Caco-2 (cell line): ENCODE measurements at regions not wholly inside any gene's neighbourhood (a gene's known extent, or its start where the extent isn't known, plus 50 kb on each side); places are given as distances from the start of the nearest gene placed in this dataset.
"Not testable (repeated sequence)": the region's sequence is repeated elsewhere in the genome, so short reads cannot be mapped to it uniquely, and the experiment has no call there.

Experiments used
- BruUV-seq: library from RNA; stranded (reverse); fragments of 400-500 nt; replicated peaks from 2 replicates; lab custom pipeline; 2021; lab: Mats Ljungman, UMichigan
- CTCF ChIA-PET: fragments of 300-600 bp; sonication (Branson Sonifier 250); formaldehyde crosslinking; loops from one replicate; lab custom pipeline; 2022; ENCODE audit warnings: antibody characterized with exemption; lab: Charles Lee
- POLR2A ChIA-PET: fragments of 300-600 bp; sonication (Branson Sonifier 250); formaldehyde crosslinking; loops from one replicate; lab custom pipeline; 2022; ENCODE audit warnings: antibody characterized with exemption; lab: Charles Lee
- DNase-seq, 2 experiments: peaks; one replicate each; pipeline versions ENCODE4 v3.0.0 to v3.0.0-alpha.2; 2020 to 2022
- H3K27me3 ChIP-seq: replicated peaks from 2 replicates; pipeline ENCODE4 v1.6.0; 2011; ENCODE audit warnings: low read length; ENCODE audit not compliant: control insufficient read depth, insufficient read depth
- H3K36me3 ChIP-seq: 2 replicates; pipeline ENCODE4 v1.5.1; 2011; ENCODE audit warnings: low read length; ENCODE audit not compliant: control insufficient read depth, insufficient read depth
- H3K4me1 ChIP-seq: fragments of 250-450 bp; sonication (Bioruptor Pico); 2 replicates; pipeline ENCODE4 v1.5.1; 2020; ENCODE audit warnings: mild to moderate bottlenecking
- H3K4me3 ChIP-seq: 2 replicates; pipeline ENCODE4 v1.5.1; 2011; ENCODE audit warnings: low read depth, mild to moderate bottlenecking, control low read depth, low read length
- H3K9me3 ChIP-seq: fragments of 250-450 bp; sonication (Bioruptor Pico); 2 replicates; pipeline ENCODE4 v1.5.1; 2020; ENCODE audit warnings: mild to moderate bottlenecking, moderate library complexity
- H3K27ac Mint-ChIP-seq: one replicate; pipeline ENCODE4 v1.8.0; 2022; ENCODE audit warnings: mixed read lengths; ENCODE audit not compliant: unreplicated experiment
- H3K27me3 Mint-ChIP-seq: one replicate; pipeline ENCODE4 v1.8.0; 2022; ENCODE audit warnings: mixed read lengths; ENCODE audit not compliant: insufficient read depth, unreplicated experiment
- H3K36me3 Mint-ChIP-seq: one replicate; pipeline ENCODE4 v1.8.0; 2022; ENCODE audit warnings: mild to moderate bottlenecking, mixed read lengths; ENCODE audit not compliant: insufficient read depth, unreplicated experiment
- H3K4me1 Mint-ChIP-seq: one replicate; pipeline ENCODE4 v1.8.0; 2022; ENCODE audit warnings: low read depth, mixed read lengths; ENCODE audit not compliant: unreplicated experiment
- H3K4me3 Mint-ChIP-seq: one replicate; pipeline ENCODE4 v1.8.0; 2022; ENCODE audit warnings: mild to moderate bottlenecking, moderate library complexity, mixed read lengths; ENCODE audit not compliant: unreplicated experiment
- H3K9me3 Mint-ChIP-seq: one replicate; pipeline ENCODE4 v1.8.0; 2022; ENCODE audit warnings: mixed read lengths; ENCODE audit not compliant: unreplicated experiment
- CTCF ChIP-seq, 2 experiments: fragments of 200-600 bp in 1 of 2; IDR thresholded peaks; 1 replicate in 1 of 2; 2 replicates in 1 of 2; pipeline versions ENCODE4 v1.5.1 to v1.8.0; 2011 to 2022; ENCODE audit warnings: antibody characterized with exemption in 1 of 2, control low read depth in 1 of 2, inconsistent platforms in 1 of 2, low read depth in 1 of 2, low read length in 1 of 2, mild to moderate bottlenecking in 1 of 2, moderate library complexity in 1 of 2; ENCODE audit not compliant: insufficient read depth in 1 of 2, severe bottlenecking in 1 of 2, unreplicated experiment in 1 of 2
- intact Hi-C: fragments of 100-400 bp; cut with micrococcal nuclease; formaldehyde crosslinking; loops from one replicate; pipeline ENCODE4 v1.10.0; 2022; ENCODE audit not compliant: unreplicated experiment

- TF ChIP-seq CTCF (IDR thresholded peaks at IDR 0.05; ENCODE audit: insufficient read depth in 1 of 2, low read depth in 1 of 2, low read length in 1 of 2, severe bottlenecking in 1 of 2, unreplicated experiment in 1 of 2), result no peak
- Histone ChIP-seq H3K36me3 (no peaks in the 10 kb centered on the region), H3K4me1 (no peaks in the 10 kb centered on the region), H3K4me3 (no peak overlapping the region), H3K9me3 (0 out of 2 replicates have a peak, but pooled peaks cover 3% of the 10 kb centered on the region), H3K27me3 (no peaks in the 10 kb centered on the region)
- ChIA-PET CTCF (no interaction called here), POLR2A (no interaction called here)
- no peak for DNase-seq
- H3K9me3 Mint-ChIP-seq, result peaks cover 21% of the 10 kb centered on the region
- BruUV-seq, result no TSS peak
- H3K27ac Mint-ChIP-seq, result no peak overlapping the region
- H3K36me3 Mint-ChIP-seq, result no peaks in the 10 kb centered on the region
- intact Hi-C loops, result no loop called here
- H3K4me1 Mint-ChIP-seq, result no peaks in the 10 kb centered on the region
- H3K27me3 Mint-ChIP-seq, result no peaks in the 10 kb centered on the region
- H3K4me3 Mint-ChIP-seq, result no peak overlapping the region
These were observed 708.5 kb upstream of the RAG2 start for GRCh38 chr11:37306563-37306962.

GRCh38 chr11:37301405-37301804, 703.4 kb upstream of the RAG2 start:
- H3K4me3 Mint-ChIP-seq, H3K27me3 Mint-ChIP-seq, H3K36me3 ChIP-seq, H3K27me3 ChIP-seq, H3K4me1 ChIP-seq, BruUV-seq, CTCF ChIA-PET, POLR2A ChIA-PET, intact Hi-C loops, H3K4me1 Mint-ChIP-seq, DNase-seq, H3K4me3 ChIP-seq, H3K27ac Mint-ChIP-seq, H3K36me3 Mint-ChIP-seq: not testable (repeated sequence)
- H3K9me3 ChIP-seq, result peaks cover 12% of the 10 kb centered on the region
- H3K9me3 Mint-ChIP-seq, result peaks cover 40% of the 10 kb centered on the region

GRCh38 chr11:37298173-37298572, 700.1 kb upstream of the RAG2 start:
- BruUV-seq, result no TSS peak
- ChIA-PET CTCF (no interaction called here), POLR2A (no interaction called here)
- DNase-seq, result no peak
- H3K27me3 ChIP-seq, result no peaks in the 10 kb centered on the region
- Mint-ChIP-seq H3K9me3 (peaks cover 40% of the 10 kb centered on the region), H3K4me1 (no peaks in the 10 kb centered on the region), H3K27ac (no peak overlapping the region), H3K27me3 (no peaks in the 10 kb centered on the region), H3K4me3 (no peak overlapping the region), H3K36me3 (no peaks in the 10 kb centered on the region)
- no peaks in the 10 kb centered on the region for H3K4me1 ChIP-seq
- no peak overlapping the region for H3K4me3 ChIP-seq
- no peak for TF ChIP-seq CTCF (IDR thresholded peaks at IDR 0.05; ENCODE audit: insufficient read depth in 1 of 2, low read depth in 1 of 2, low read length in 1 of 2, severe bottlenecking in 1 of 2, unreplicated experiment in 1 of 2)
- peaks cover 12% of the 10 kb centered on the region for H3K9me3 ChIP-seq
- intact Hi-C loops, result loop anchor here (2.0 kb wide), 1 partner anchor 57 kb away; no protein-coding TSS in a partner anchor
- H3K36me3 ChIP-seq, result no peaks in the 10 kb centered on the region

GRCh38 chr11:37286890-37287289, 688.9 kb upstream of the RAG2 start:
- CTCF ChIA-PET, result no interaction called here
- H3K4me1 ChIP-seq, result no peaks in the 10 kb centered on the region
- no peaks in the 10 kb centered on the region for H3K36me3 ChIP-seq
- DNase-seq, result no peak
- no peak overlapping the region for H3K4me3 ChIP-seq
- POLR2A ChIA-PET, result no interaction called here
- H3K9me3 Mint-ChIP-seq, result no peaks in the 10 kb centered on the region
- H3K27ac Mint-ChIP-seq, result no peak overlapping the region
- no peak overlapping the region for H3K4me3 Mint-ChIP-seq
- H3K27me3 ChIP-seq, result no peaks in the 10 kb centered on the region
- TF ChIP-seq CTCF (IDR thresholded peaks at IDR 0.05; ENCODE audit: insufficient read depth in 1 of 2, low read depth in 1 of 2, low read length in 1 of 2, severe bottlenecking in 1 of 2, unreplicated experiment in 1 of 2), result no peak
- no peaks in the 10 kb centered on the region for H3K27me3 Mint-ChIP-seq
- no peaks in the 10 kb centered on the region for H3K36me3 Mint-ChIP-seq
- no peaks in the 10 kb centered on the region for H3K4me1 Mint-ChIP-seq
- no TSS peak for BruUV-seq
- H3K9me3 ChIP-seq, result no peaks in the 10 kb centered on the region
- intact Hi-C loops, result no loop called here
